H7 (cell line): ENCODE measurements at regions not wholly inside any gene's neighbourhood (a gene's known extent, or its start where the extent isn't known, plus 50 kb on each side); places are given as distances from the start of the nearest gene placed in this dataset.

Experiments used
- DNase-seq: peaks from one replicate; pipeline ENCODE4 v3.0.0; 2012
- H3K27me3 ChIP-seq: 2 replicates; pipeline ENCODE4 v1.6.0; 2011; ENCODE audit warnings: mild to moderate bottlenecking, low read length; ENCODE audit not compliant: control insufficient read depth, insufficient read depth
- H3K36me3 ChIP-seq: replicated peaks from 2 replicates; pipeline ENCODE4 v1.5.1; 2011; ENCODE audit warnings: low read length; ENCODE audit not compliant: control insufficient read depth, insufficient read depth
- H3K4me3 ChIP-seq: 2 replicates; pipeline ENCODE4 v1.5.1; 2011; ENCODE audit warnings: low read depth, mild to moderate bottlenecking, control low read depth, low read length, moderate library complexity; ENCODE audit not compliant: insufficient read depth

DNA sequence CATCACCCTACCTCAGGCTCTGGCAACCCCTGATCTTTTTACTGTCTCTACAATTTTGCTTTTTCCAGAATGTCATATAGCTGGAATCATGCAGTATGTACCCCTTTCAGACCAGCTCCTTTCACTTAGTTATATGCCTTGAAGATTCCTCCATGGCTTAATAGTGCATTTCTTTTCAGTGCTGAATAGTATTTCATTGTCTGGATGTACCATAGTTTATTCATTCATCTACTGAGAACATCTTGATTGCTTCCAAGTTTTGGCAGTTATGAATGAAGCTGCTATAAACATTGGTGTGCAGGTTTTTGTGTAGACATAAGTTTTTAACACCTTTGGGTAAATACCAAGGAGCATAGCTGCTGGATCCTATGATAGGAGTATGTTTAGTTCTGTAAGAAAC is 50.8 kb upstream of the ANP32A start:
- H3K27me3 ChIP-seq: no peaks in the 10 kb centered on the region
- no peaks in the 10 kb centered on the region for H3K36me3 ChIP-seq
- no peak overlapping the region for H3K4me3 ChIP-seq
- no peak for DNase-seq

DNA sequence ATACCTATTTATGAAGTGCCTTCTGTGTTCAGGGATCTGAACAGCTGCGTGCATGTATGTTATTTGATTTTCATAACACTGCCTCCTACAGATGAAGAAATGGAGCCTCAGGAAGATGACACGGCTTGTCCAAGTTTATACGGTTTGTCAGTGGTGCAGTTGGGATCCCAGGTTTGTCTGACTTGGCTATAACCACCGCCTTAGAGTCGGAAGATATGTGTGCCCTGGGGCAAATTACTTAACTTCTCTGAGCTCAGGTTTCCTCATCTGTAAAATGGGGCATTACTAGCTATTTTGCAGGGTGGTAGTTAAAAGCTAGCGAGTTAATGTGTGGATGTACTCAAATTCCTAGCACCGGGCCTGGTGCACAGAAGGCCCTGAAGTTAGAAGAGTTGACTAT is 54.1 kb upstream of the ANP32A start:
- DNase-seq: no peak
- no peak overlapping the region for H3K4me3 ChIP-seq
- H3K36me3 ChIP-seq: no peaks in the 10 kb centered on the region
- H3K27me3 ChIP-seq: no peaks in the 10 kb centered on the region

DNA sequence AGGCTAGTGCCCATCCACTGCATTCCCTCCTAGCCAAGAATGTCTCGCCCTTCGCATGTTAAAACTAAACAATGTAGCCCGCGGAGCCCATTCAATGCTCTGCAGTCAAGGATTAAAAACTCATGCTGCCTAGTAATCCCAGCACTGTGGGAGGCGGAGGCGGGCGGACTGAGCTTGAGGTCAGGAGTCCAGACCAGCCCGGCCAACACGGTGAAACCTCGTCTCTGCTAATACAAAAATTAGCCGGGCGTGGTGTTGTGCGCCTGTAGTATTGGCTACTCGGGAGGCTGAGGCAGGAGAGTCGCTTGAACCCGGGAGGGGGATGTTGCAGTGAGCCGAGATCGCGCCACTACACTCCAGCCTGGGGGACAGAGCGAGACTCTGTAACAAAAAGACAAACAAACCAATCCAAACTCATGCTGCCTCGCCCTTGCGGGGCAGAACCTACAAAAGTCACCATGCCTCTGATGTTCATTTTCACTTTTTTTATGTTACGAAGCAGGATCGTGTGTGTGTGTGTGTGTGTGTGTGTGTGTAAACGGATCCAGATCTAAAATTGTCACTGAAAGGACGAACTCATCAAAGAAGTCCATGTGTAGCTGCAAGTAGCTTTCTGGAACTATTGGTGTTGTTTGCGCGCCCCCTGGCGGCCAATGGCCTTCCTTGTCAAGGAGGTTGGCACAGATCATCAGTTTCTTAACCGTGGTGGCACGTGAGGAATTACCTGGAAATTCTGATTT is 54.8 kb upstream of the SPESP1 start:
- peak; percentile 77 for DNase-seq
- Histone ChIP-seq H3K4me3 (peak overlapping the region; percentile 36), H3K36me3 (no peaks in the 10 kb centered on the region), H3K27me3 (no peaks in the 10 kb centered on the region)

DNA sequence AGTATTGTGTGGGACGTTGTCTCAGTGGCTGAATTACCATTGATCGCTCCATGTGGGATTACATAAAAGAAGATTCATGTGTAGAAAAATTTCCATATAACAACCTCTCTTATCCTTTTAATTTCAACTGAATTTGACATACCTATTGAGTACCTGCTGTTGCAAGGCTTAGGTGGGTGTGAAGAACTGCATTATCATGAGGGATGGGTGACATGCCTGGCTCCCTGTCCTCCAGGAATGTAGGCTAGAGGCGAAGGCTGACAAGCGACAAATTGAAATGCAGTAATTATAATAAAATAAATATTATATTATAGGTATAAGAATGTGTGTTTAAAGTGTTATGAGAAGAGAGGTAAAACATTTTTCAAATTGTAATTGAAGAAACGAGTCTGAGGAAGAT is 52.7 kb upstream of the SPESP1 start:
- Histone ChIP-seq H3K36me3 (no peaks in the 10 kb centered on the region), H3K4me3 (no peak overlapping the region)
- no peak for DNase-seq

DNA sequence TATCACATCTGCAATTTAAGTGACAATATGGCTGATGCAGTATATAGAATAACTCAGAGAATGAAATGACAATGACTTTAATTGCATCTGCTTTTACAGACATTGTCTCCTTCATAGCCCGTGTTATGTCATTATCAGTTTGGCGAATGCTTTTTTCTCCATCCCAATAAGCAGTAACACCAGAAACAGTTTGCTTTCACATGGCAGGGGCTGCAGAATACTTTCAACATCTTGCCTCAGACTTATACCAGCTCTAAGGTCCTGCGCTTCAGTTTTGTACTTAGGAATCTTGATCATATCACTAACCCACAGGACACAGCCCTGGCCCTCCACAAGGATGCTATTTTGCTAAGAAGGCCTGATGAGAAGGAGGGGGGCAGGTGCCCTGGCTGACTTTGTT is 49.9 kb upstream of the SPESP1 start:
- H3K4me3 ChIP-seq: no peak overlapping the region
- H3K27me3 ChIP-seq: no peaks in the 10 kb centered on the region

More for the DNA sequence above, 52.7 kb upstream of the SPESP1 start:
- H3K27me3 ChIP-seq: no peaks in the 10 kb centered on the region

More for the DNA sequence above, 49.9 kb upstream of the SPESP1 start:
- no peaks in the 10 kb centered on the region for H3K36me3 ChIP-seq
- DNase-seq: no peak
